Skeletal muscle tissue (tissue), 3 donors: ENCODE measurements at regions not wholly inside any gene's neighbourhood (a gene's known extent, or its start where the extent isn't known, plus 50 kb on each side); places are given as distances from the start of the nearest gene placed in this dataset.
"Not testable (repeated sequence)": the region's sequence is repeated elsewhere in the genome, so short reads cannot be mapped to it uniquely, and the experiment has no call there.

Experiments used
- H3K27ac ChIP-seq: one replicate; pipeline ENCODE4 v1.7.0; 2013; ENCODE audit warnings: mild to moderate bottlenecking, low read depth, low read length, inconsistent platforms
- H3K27me3 ChIP-seq, 3 donors: one replicate each; pipeline ENCODE4 v1.7.0; 2013; ENCODE audit warnings: low read length in 3 of 3; ENCODE audit not compliant: control insufficient read depth in 3 of 3, insufficient read depth in 3 of 3
- H3K36me3 ChIP-seq, 3 donors: one replicate each; pipeline ENCODE4 v1.7.0; 2013; ENCODE audit warnings: low read length in 3 of 3; ENCODE audit not compliant: control insufficient read depth in 3 of 3, insufficient read depth in 3 of 3
- H3K4me1 ChIP-seq, 3 donors: one replicate each; pipeline ENCODE4 v1.7.0; 2013; ENCODE audit warnings: low read length in 3 of 3, mild to moderate bottlenecking in 3 of 3; ENCODE audit not compliant: control insufficient read depth in 3 of 3, insufficient read depth in 3 of 3
- H3K4me3 ChIP-seq, 3 donors: one replicate each; pipeline ENCODE4 v1.7.0; 2013; ENCODE audit warnings: low read length in 3 of 3
- H3K9ac ChIP-seq, 3 donors: one replicate each; pipeline ENCODE4 v1.7.0; 2013; ENCODE audit warnings: low read length in 3 of 3, mild to moderate bottlenecking in 3 of 3, moderate library complexity in 2 of 3, low read depth in 1 of 3
- H3K9me3 ChIP-seq, 3 donors: one replicate each; pipeline ENCODE4 v1.7.0; 2013; ENCODE audit warnings: low read length in 3 of 3; ENCODE audit not compliant: control insufficient read depth in 3 of 3
- donor health status: Osteomylitis.

DNA sequence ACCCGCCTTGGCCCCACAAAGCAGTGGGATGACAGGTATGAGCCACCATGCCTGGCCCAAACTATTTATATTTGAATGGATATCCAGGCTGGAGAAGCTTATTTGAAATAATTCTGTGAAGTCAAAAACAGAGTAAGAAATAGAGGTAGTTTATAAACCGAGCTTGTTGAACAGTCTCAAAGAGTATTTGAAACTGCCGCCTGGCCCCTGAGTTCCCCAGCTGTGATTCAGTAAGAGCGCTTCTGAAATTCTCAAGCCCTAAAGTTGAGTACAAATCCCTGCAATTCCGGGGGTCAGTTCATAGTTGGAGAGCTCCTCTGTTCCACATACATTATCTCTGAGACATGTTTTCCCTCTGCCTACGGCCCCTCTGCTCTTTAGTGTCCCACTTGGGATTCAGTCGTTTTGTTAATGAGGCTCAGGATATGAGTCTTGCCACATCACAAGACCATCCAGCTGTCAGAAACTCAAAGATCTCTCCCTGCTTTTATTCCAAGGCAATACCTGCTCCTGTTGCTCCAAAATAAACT lies 127.8 kb downstream of the SOD2 start:
- no peaks in the 10 kb centered on the region for H3K36me3 ChIP-seq
- H3K4me3 ChIP-seq, result no peak overlapping the region
- no peaks in the 10 kb centered on the region for H3K27me3 ChIP-seq
- H3K27ac ChIP-seq, result no peak overlapping the region
- H3K4me1 ChIP-seq, result no peaks in the 10 kb centered on the region
- no peak overlapping the region for H3K9ac ChIP-seq
- H3K9me3 ChIP-seq, result peaks cover 0 to 3% (median 0%) of the 10 kb centered on the region in 3 donors

DNA sequence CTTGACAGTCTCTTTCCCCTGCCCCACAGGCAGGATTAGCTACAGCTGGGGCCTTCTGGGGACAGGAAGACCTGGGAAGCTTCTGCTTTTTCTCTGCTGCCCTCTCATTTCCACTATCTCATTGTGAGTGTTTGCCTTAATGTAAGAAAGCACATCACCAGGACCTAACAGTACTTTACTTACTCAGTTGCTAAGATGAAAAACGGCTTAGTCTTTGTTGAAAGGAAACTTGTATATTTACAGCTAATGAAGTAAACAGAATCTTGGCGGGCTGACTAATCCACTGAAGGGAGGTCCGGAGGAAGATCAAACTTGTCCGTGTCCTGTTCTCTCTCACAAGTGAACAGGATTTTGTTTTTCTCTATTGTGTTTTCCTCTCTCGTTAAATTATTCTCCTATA lies 128.6 kb downstream of the SOD2 start:
- no peak overlapping the region for H3K4me3 ChIP-seq
- no peaks in the 10 kb centered on the region for H3K27me3 ChIP-seq
- H3K9me3 ChIP-seq, result no peaks in the 10 kb centered on the region
- no peak overlapping the region for H3K9ac ChIP-seq
- H3K4me1 ChIP-seq, result no peaks in the 10 kb centered on the region
- no peaks in the 10 kb centered on the region for H3K36me3 ChIP-seq
- H3K27ac ChIP-seq, result no peak overlapping the region

DNA sequence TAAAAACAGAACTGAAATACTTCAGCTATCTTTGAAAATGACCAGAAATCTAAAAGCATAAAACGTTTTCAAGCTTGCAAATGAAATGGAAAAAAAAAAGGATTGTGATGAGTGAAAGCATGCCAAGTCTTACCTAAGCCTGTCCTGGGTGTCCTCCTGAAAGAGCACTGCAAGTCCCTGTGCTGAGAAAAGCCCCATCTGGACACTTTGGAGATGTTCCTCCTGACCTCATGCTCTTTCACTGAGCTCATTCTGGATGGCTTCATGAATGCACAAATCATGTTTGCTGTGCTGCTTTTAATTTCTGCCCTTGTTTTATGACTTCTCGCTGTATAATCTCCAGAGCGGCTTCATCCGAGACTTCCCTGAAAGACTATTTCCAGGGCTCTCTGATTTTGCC lies 136.0 kb downstream of the SOD2 start:
- Histone ChIP-seq H3K4me3 (no peak overlapping the region), H3K4me1 (no peaks in the 10 kb centered on the region), H3K27ac (no peak overlapping the region), H3K9me3 (no peaks in the 10 kb centered on the region), H3K36me3 (no peaks in the 10 kb centered on the region), H3K27me3 (no peaks in the 10 kb centered on the region), H3K9ac (no peak overlapping the region)

DNA sequence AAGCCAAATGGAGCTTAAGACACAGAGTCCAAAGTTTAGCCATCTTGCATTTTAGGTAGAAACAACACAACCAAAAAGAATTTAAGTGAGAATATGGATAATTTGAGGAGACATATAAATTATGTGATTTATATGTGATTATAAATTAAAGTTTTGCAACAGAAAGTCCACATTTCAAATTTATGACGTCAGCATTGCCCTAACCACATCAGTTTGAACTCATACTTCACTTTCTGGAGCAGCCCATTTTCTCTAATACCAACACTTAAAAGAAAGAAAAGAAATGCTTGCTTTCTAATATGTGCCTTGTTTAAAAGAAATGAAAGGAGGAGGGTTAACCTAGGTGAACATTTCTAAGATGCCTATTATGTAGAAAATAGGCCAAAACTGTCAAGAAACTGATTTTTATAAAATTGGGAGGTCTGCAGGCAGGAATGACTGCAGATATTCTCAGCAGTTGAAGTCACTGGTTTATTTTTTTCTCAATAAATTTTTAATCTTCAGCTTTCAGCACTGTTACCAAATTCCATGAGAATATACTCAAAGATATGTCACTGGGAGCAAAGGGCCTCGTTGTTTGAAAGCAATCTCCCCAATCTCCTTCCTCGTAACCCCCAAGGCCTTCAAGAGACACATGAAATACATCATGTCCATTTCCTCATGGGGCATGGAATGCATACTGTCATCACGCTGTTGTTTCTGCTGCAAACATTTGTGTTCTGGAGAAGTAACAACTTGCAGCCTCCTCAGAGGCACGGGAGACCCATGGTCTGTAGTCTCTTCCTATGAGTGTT lies 137.8 kb downstream of the SOD2 start:
- no peaks in the 10 kb centered on the region for H3K4me1 ChIP-seq
- no peak overlapping the region for H3K27ac ChIP-seq
- no peaks in the 10 kb centered on the region for H3K9me3 ChIP-seq
- H3K4me3 ChIP-seq, result no peak overlapping the region
- no peaks in the 10 kb centered on the region for H3K36me3 ChIP-seq
- H3K27me3 ChIP-seq, result no peaks in the 10 kb centered on the region
- no peak overlapping the region for H3K9ac ChIP-seq

DNA sequence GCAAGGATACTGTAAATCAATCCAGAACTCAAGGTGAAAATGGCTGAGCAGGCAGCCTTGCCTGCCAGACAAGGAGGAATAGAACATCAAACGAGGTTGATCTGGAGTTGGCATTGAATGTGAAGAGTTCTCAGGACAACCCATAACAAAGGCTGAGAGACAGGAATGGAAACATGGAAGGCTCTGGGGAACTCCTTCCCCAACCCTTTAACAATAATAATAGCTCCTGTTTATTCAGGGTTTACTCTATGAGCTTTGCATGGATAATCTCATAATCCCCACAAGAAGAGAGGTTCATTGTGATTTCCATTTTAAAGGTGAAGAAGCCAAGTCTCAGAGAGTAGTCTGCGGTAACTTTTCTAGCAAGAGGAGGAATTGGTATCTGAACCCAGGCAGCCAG lies 151.7 kb downstream of the SOD2 start:
- Histone ChIP-seq H3K4me1 (no peaks in the 10 kb centered on the region), H3K4me3 (no peak overlapping the region), H3K27ac (no peak overlapping the region), H3K9me3 (no peaks in the 10 kb centered on the region), H3K27me3 (no peaks in the 10 kb centered on the region), H3K9ac (no peak overlapping the region), H3K36me3 (no peaks in the 10 kb centered on the region)

DNA sequence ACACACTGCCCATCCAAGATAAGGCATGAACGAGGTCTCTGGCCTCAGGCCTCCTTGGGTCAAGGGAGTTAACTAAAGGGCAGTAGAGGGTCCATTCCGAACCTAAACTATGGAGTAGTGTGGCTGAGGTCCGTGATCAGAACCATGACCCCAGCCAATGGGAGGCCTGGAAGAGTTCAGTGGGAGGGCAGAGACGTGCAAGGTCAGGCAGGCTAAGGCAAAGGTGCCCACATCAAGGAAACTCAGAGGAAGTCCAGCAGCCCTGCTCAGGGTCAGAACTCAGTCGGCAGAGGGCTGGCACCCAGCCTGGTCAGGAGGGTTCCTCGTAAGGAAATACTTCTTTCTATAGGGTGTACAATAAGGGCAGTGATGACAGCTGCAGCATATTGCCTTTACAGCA lies 152.2 kb downstream of the SOD2 start:
- no peaks in the 10 kb centered on the region for H3K9me3 ChIP-seq
- H3K27ac ChIP-seq, result no peak overlapping the region
- H3K4me1 ChIP-seq, result no peaks in the 10 kb centered on the region
- H3K4me3 ChIP-seq, result no peak overlapping the region
- H3K27me3 ChIP-seq, result no peaks in the 10 kb centered on the region
- H3K36me3 ChIP-seq, result no peaks in the 10 kb centered on the region
- H3K9ac ChIP-seq, result no peak overlapping the region

DNA sequence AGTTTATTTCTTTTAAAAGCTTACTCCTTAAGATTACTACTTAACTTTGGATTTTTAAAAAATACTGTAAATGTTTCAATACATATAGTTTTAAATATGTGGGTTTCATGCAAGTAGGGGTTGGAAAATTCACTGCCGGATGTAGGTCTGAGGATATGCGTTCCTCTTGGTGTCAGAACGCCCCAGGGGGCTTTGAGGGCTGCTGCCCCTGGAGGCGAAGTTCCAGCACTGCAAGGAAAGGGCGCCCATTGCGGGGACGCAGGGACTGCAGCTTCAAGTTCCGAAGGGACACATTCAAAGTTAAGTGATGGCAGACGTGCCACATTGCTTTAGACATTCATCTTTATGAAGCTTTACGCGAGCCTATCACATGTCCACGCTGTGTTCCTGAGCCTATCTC lies 152.9 kb downstream of the SOD2 start:
- H3K36me3 ChIP-seq, result no peaks in the 10 kb centered on the region
- H3K4me3 ChIP-seq, result no peak overlapping the region
- no peaks in the 10 kb centered on the region for H3K9me3 ChIP-seq
- no peaks in the 10 kb centered on the region for H3K4me1 ChIP-seq
- H3K9ac ChIP-seq, result no peak overlapping the region
- H3K27ac ChIP-seq, result no peak overlapping the region
- H3K27me3 ChIP-seq, result no peaks in the 10 kb centered on the region

DNA sequence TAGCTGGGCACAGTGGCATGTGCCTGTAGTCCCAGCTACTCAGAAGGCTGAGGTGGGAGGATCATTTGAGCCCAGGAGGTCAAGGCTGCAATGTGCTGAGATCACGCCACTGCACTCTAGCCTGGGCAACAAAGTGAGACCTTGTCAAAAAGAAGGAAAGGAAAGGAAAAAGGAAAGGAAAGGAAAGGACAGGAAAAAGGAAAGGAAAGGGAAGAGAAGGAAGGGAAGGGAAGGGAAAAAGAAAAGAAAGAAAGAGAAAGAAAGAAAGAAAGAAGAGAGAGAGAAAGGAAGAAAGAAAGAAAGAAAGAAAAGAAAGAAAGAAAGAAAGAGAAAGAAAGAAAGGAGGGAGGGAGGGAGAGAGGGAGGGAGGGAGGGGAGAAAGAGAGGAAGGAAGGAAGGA lies 155.0 kb downstream of the SOD2 start:
- H3K4me3 ChIP-seq, H3K36me3 ChIP-seq, H3K4me1 ChIP-seq, H3K27ac ChIP-seq, H3K9ac ChIP-seq, H3K9me3 ChIP-seq, H3K27me3 ChIP-seq: not testable (repeated sequence)

DNA sequence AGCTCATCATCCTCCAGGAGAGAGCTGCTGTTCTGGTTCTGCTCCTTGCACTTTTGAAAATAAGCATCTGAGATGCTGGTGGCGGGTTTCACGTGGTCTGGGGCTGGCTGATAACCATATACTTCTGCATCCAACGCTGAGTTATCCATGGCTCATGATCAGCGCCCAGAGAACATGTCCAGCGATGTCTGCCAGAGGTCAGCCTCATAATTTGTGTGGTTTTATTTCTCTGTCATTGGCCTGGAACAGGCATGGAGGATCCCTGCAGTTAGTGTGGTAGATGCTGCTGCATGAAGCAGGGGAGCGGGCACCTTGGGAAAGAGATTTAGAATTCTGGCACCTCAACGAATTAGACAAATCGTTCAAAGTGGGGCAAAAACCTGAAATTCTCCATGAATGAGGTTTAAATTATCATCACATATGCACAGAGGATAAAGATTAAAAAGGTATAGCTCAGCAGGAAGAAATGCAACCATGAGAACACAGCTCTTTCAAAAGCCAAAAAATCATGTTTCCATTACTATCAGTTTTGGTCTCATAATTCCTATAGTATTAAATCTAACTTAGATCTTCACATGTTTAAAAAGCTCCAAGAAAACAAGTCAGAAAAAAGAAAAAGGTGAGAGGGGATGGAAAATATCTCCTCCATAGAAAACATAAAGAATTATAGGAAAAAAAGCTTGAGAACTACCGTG lies 157.2 kb downstream of the SOD2 start:
- no peak overlapping the region for H3K4me3 ChIP-seq
- H3K4me1 ChIP-seq, result peaks cover 0 to 2% (median 0%) of the 10 kb centered on the region in 3 donors
- peaks cover 0 to 2% (median 0%) of the 10 kb centered on the region in 3 donors for H3K27me3 ChIP-seq
- no peak overlapping the region for H3K27ac ChIP-seq
- no peaks in the 10 kb centered on the region for H3K9me3 ChIP-seq
- H3K9ac ChIP-seq, result no peak overlapping the region
- no peaks in the 10 kb centered on the region for H3K36me3 ChIP-seq

DNA sequence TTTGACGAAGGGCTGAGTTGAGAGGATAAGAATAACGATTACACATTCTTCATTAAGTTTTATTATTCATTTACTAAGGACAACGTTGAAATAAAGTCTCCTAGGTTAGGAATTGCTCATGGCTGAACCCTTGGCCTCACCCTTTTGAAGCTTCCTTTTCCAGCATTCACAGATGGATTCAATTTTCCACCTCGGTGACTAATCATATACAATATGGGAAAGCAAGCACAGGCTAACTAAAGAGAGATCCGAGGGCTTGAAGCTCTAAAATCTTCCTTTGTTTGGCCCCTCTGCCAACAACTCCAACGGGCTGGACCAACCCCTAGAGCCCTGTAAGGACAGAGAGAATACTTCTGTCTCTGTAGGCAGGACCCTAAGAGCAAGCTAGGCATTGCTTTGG lies 159.5 kb downstream of the SOD2 start:
- H3K4me3 ChIP-seq, result no peak overlapping the region
- H3K36me3 ChIP-seq, result no peaks in the 10 kb centered on the region
- H3K27ac ChIP-seq, result no peak overlapping the region
- H3K9ac ChIP-seq, result no peak overlapping the region
- H3K9me3 ChIP-seq, result no peaks in the 10 kb centered on the region
- peaks cover 0 to 2% (median 0%) of the 10 kb centered on the region in 3 donors for H3K27me3 ChIP-seq
- peaks cover 0 to 2% (median 0%) of the 10 kb centered on the region in 3 donors for H3K4me1 ChIP-seq
